ENCODE measurements at regions not wholly inside any gene's neighbourhood (a gene's known extent, or its start where the extent isn't known, plus 50 kb on each side); places are given as distances from the start of the nearest gene placed in this dataset.
"Not testable (repeated sequence)": the region's sequence is repeated elsewhere in the genome, so short reads cannot be mapped to it uniquely, and the experiment has no call there.

- DNase-seq = no peak
These were observed 176.0 kb downstream of the MSX2 start for GRCh38 chr5:174900240-174900865.

DNA sequence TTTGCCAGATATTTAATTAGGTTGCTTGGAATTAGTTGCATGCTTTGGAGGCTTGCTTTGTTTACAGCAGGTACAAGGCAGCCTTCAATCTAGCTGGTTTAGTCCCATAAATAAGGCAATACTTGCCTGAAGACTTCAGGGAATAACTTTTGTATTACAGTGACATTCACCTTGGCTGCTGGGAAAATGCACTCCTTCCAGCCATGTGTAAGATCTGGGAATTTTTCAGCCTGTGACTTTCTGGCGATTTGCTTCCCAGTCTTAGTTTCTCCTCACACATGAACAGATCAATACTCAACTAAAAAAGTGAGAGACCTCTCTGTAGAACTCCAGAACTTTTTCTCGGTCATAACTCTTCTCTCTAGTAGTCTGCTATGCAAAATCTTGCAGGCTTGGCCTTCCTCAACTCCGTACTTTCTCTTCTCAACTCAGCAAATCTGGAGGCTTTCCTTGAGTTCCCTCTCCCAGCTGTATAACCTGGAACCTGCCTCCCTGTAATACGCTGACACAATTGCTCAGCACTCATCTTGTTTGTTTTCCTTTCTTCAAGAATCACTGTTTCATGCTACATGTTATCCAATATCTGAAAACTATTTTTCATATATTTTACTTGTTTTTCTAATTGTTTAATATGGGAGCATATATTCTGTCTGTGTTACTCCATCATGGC lies 173.0 kb downstream of the MSX2 start:
- DNase-seq = no peak

DNA sequence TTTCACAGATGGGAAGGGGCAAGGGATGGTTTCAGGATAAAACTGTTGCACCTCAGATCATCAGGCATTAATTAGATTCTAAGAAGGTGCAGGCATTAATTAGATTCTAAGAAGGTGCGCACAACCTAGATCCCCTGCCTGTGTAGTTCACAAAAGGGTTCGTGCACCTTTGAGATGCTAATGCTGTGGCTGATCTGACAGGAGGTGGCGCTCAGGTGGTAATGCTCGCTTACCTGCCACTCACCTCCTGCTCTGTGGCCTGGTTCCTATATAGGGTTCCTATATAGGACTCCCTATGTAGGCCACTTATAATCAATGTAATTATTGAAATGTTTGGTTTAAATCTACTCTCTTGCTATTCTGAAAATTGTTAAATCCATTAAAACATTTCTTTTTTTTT lies 171.0 kb downstream of the MSX2 start:
- no peak for DNase-seq

DNA sequence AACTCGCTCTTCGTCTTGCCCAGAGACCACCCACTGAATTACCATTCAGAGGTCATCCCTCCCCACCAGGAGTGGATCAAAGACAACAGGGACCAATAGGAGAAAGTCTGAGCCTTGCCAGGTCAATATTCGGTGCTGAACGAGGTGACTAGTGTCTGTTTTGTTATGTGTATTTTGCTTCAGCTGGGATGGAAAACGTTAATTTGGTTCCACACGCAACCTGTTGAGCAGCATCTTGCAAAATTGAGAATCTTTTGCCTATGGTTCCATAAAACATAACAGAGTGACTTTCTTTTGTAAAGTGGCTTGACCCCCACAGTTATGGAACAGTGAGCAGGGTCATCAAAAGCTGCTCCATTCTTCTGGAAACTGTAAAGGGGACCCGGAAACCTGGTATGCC lies 168.4 kb downstream of the MSX2 start:
- no peak for DNase-seq

DNA sequence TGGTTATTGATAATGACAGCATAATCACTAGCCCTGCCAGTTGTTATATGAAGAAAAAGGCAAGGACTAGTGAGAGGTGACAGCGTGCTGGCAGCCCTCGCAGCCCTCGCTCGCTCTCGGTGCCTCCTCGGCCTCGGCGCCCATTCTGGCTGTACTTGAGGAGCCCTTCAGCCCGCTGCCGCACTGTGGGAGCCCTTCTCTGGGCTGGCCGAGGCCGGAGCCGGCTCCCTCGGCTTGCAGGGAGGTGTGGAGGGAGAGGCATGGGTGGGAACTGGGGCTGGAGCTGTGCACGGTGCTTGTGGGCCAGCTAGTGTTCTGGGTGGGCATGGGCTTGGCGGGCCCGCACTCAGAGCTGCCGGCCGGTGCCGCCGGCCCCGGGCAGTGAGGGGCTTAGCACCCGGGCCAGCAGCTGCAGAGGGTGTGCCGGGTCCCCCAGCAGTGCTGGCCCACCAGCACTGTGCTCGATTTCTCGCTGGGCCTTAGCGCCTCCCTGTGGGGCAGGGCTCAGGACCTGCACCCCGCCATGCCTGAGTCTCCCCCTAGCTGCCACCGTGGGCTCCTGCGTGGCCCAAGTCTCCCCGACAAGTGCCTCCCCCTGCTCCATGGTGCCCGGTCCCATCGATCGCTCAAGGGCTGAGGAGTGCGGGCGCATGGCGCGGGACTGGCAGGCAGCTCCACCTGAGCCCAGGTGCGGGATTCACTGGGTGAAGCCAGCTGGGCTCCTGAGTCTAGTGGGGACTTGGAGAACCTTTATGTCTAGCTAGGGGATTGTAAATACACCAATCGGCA lies 156.2 kb downstream of the MSX2 start:
- not testable (repeated sequence) for DNase-seq

DNA sequence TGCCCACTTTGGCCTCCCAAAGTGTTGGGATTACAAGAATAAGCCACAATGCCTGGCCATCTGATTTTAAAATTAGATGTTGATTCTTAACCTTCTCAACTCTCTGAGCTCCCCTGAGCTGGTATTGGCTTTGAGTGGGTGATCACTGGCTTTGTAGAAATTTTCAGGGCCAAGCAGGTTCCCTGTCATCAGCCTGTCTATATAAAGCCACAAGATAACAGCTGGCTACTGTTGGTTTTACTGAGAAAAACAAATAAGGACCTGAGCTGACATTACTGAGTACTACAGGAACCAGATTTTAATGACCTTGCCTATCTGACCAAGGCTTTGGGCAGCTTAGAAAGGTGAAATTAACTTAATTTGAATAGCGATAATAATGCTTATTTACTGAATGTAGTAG lies 153.6 kb downstream of the MSX2 start:
- DNase-seq = no peak

GRCh38 chr5:174872271-174872670 lies 147.9 kb downstream of the MSX2 start:
- DNase-seq = no peak

DNA sequence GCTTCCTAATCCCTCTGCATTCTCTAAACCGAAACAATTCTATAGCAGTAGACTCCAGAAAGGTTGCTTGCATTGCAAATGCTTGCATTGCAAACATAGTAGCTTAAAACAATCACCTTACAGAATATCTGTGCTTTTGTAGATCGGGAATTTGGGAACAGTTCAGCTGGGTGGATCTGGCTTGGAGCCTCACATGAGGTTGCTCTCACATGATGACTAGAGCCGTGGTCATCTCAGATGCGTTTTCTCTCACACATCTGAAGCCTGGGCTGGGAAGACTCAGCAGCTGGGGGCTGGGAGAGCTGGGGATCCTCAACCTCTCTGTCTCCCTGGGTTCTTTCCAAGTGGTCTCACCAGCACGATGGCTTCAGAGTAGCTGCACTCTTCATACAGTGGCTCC lies 127.8 kb downstream of the MSX2 start:
- no peak for DNase-seq

GRCh38 chr5:174850565-174851169 lies 126.3 kb downstream of the MSX2 start:
- no peak for DNase-seq

DNA sequence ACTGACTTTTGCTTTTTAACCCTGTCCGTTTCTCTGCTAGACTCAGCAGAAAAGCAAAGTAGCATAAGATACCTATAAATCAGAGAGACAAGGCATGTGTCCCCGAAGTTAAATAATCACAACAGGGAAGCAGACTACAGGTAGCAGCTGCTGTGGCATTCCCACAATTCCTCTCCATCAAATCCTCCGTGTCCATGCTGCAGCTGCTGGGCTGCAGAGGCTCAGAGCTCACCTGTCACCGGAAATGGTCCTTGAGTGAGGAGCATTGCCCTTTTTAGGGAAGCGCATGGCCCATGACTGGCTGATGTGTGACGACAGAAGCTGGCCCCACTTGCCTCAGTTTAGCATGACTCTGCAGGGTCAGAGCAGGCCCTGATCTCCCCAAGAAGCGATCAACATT lies 125.0 kb downstream of the MSX2 start:
- no peak for DNase-seq

DNA sequence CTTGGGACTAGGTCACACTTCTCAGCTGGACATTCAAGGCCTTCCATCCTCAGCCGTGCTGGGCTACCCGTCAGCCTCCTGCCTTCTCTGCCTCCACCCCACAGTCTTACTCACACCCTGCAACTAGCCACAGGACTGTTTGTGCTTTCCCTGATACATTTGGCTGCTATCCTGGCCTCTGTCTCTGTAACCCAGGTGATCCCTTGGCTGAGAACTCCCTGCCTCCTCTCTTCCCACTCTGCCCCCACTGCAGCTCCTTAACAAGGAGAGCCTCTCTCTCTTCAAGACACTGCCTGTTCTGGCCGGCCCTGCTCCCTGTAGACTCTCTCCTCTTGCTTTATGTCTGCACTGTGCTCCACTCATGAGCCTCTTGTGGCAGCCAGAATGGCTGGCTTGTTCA lies 120.6 kb downstream of the MSX2 start:
- no peak for DNase-seq

DNA sequence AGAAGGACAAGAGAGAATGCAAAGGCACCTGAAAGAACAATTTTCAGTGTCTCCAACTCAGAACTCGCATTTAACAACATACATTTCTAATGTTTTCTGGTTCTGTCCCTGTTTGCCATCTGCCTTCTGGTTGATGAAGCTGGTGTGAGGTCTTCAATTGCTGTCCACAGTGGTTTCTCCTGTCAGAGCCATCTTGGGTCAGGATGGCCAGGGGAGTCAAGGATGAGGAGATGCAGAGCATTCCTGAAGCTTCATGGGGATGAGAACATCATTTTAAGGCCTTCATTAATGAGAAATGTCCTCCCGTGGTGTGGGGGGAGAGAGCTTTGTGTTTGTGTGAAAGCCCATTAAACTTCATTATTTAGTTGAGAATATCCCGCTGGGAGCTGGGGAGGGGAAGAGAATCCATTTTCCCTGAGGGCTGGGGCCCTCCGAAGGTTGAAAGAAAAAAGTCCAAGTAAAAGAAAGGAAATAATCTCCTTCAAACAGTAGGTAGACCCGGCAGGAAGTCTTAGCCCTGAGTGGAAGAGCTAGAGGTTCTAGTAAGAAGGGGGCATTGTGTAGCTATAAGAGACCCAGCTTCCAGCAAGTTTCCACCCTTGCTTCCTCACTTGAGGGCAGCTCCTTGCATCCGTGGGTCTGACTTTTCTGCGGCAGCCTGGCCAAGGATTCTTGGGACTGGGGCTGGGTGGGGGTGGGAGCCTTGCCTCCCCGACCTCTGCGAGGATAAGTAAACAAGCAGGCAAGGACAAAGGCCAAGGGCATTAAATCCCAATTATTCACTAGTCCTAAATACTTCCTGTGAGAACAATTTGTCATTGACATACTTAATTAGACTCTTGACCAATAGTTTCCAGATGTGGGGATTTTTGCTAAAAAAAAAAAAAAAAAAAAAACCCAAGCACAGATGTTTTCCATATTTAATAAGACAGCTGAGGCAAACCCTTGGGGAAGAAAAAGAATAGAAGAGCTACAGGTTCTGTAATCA lies 119.2 kb downstream of the MSX2 start:
- no peak for DNase-seq

- no peak for DNase-seq
These were observed 116.1 kb downstream of the MSX2 start for GRCh38 chr5:174840435-174840834.

DNA sequence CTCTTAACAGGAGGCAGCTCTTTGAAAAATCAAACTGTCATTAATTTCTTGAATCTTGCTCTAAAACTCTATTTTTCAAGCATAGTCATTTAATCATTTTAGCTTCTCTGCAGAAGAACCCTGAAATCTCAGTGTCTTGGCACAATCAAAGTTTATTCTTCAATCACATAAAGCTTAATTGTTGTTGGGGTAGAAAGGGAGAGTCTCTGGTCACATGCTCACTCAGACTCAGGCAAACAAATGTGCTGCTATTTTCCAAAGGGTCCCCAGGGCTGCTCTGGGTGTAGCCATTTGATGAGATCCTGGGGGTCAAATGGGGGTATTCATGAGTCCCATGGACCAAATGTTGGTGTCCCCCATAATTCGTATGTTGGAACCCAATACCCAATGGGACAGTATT lies 114.8 kb downstream of the MSX2 start:
- DNase-seq = peak; percentile 51

DNA sequence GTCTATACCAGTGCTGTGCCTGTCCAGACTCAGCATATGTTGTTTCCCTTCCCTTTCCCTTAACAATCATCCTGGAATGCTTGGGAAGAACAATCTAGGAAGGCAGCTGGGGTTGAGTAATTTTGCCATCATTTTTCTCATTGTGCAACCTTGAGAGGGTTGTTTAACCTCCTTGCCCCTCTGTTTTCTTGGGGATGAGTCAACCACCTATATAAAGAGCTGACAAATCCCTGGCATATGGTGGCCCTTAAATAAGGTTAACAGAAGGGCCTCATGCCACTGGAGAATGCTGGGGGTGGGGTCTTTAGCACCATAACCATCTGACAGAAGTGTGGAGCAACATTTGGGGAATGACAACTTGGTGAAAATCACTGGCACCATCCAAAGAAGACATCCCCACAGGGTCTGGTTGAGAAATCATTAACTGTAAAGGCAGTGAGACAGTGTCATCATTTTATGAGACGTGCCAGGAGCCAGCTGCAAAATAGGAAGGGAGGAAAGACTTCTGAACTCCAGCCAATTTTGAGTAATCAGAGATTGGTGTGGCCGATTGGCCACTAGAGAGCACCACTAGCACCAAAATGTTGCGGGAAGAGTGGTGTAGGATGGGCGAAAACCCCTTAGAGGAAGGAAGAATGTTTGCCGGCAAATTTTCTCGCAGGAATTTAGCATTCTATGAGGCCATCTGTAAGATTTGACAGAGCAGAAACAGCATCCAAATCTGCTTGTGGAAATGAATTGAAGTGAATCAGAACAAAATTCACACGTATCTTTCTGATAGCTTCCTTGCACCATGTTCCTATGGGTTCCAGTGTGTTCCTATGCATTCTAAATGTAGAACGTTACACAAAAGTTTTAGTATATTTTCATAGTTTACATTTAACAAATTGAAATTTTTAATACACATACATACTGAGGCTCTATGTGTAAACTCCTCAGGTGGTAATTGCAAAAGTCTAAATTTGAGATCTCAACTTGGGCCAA lies 113.8 kb downstream of the MSX2 start:
- peak; percentile 39 for DNase-seq

GRCh38 chr5:174834081-174834480 lies 109.7 kb downstream of the MSX2 start:
- no peak for DNase-seq

GRCh38 chr5:174832811-174833210 lies 108.4 kb downstream of the MSX2 start:
- no peak for DNase-seq

DNA sequence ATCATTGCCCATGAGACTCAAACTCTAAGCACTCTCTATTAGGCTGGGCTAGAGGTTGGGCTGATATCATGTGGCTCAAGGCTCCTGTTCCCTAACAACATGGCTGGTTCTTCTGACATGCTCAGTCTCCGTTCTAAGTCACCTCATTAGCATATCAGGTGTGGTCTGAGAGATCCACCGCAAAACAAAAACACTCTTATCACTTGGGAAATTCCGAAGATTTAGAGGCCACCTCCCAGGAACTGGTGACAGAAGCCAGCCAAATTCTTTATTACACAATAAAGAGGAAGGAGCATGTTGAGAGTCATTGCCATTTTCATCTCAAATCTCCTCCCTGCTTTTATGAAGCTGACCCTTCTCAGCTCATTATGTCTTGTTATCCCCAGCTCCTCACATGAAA lies 107.6 kb downstream of the MSX2 start:
- no peak for DNase-seq

DNA sequence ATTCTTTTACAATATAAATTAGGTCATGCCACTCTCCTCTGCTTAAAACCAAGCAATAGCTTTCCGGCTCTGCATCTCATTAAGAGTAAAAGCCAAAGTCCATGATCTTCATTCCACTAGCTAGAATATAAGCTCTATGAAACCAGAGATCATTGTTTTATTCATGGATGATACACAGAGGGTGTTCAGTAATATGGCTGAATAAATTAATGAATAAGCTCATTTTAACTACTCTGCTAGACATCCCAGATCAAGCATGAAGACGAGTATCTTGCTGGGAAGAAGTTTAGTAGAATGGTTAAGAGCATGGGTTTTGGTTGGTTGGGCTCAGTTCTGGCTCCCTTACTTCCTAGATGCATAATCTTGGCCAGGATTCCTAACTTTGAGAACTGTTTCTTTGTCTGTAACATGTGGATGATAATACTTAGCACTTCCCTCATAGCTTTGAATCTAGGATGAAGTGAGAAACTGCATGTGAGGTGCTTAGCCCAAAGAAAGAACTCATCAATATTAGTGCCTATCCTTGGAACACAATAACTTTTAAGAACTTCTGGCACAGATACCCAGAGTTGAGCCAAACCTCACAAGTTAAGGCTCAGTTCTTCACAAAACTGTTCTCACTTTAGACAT lies 106.8 kb downstream of the MSX2 start:
- no peak for DNase-seq

- DNase-seq = no peak
These were observed 105.1 kb downstream of the MSX2 start for GRCh38 chr5:174829511-174829864.
